ENCODE measurements at regions not wholly inside any gene's neighbourhood (a gene's known extent, or its start where the extent isn't known, plus 50 kb on each side); places are given as distances from the start of the nearest gene placed in this dataset.
A peak's percentile ranks its signal among the peaks of the same experiment; 100 is the strongest.

DNA sequence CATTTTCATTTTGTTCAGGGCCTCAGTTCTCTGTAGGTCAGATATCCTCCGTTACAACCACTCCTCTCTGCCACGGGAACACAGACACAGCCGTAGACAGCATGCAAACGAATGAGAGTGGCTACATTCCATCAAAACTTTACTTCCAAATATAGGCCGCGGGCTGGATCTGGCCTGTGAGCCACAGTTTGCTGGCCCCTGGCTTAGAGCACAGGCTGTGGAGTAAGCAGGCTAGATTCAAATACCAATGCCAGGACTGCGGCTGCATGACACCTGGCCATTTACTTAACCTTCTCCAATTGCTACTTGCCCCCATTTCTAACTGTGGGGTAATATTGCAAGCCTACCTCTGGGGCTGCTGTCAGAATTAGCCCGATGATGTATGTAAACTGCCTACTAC lies 325.8 kb upstream of the POU3F3 start:
- no peak for DNase-seq (ENCODE audit: low spot score)

GRCh38 chr2:104531122-104531521 lies 322.8 kb upstream of the POU3F3 start:
- no peak for DNase-seq (ENCODE audit: low spot score)

DNA sequence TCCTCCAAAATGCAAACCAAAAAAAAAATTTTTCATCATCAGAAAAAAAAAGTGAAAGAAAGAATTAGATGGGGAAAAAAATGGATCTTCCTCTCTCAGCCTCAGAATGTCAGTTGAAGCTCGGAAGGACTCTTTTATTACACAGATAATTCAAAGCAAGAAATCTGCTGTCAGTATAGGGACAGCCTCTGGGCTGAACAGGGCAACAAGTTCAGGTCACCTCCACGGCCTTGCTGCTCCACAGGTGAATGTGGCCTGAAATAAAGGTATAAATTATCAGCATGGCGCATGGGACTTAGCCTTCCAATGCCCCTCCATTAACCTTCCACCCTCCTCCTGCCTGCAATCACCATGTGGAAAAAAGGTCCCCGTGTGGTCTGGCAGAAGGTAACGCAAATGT lies 316.8 kb upstream of the POU3F3 start:
- no peak for DNase-seq (ENCODE audit: low spot score)

- DNase-seq (ENCODE audit: low spot score): no peak
Measured at GRCh38 chr2:104538077-104538476, 315.8 kb upstream of the POU3F3 start.

DNA sequence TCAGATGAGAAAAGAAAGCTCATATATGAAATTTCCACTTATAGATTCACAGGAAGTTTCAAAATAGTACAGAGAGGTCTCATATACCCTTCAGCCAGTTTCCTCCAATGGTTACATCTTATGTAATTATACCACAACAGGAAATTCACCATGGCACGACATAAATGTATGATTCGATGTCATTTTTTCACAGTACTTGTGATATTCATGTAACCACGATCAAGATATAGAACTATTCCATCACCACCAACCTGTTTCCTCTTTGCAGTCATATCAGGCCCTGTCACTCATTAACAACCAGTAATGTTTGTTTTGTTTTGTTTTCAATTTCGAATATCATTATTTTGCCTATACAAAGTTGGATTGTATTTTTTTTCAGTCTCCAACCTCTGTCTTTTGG lies 314.3 kb upstream of the POU3F3 start:
- DNase-seq (ENCODE audit: low spot score): no peak

DNA sequence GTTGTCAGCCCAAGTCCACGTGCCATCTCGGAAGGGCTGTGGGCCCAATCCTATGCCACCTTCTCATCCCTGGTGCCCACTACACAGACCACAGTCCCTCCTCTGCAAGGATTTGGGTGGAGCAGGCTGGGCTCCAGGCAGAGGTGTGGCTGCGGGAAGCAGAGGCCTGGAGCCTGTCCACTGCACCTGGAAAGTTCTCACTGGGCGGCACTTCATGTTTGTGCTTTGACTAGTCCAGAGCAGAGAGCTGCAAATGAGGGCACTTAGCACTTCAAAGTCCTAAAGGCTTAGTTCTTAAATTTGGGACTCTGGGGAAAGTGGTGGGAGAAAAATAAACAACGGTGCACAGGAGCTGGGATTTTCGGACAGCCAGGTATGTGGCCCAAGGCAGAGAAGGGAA lies 308.9 kb upstream of the POU3F3 start:
- no peak for DNase-seq (ENCODE audit: low spot score)

GRCh38 chr2:104546537-104546936 lies 307.4 kb upstream of the POU3F3 start:
- no peak for DNase-seq (ENCODE audit: low spot score)

GRCh38 chr2:104547221-104547620 lies 306.7 kb upstream of the POU3F3 start:
- DNase-seq (ENCODE audit: low spot score): no peak

DNA sequence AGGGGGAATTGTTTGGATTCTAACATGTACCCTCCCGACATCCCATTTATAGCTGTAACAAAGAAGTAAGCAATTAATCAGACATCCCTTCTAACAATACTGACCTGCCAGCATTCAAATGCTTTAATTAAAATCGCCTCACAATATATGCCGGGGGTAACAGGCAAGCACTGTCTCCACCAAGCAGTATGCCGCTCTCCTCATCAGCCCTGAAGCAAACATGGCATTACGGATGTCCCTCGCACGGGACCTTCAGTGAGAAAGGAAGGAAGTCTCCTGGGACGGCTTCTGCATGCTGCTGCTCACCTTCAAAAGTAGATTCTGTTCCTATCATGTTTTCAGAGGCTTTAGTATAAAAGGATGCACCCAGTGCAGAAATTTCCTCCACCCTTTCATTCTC lies 292.7 kb upstream of the POU3F3 start:
- DNase-seq (ENCODE audit: low spot score): no peak

GRCh38 chr2:104562537-104562936 lies 291.4 kb upstream of the POU3F3 start:
- no peak for DNase-seq (ENCODE audit: low spot score)

DNA sequence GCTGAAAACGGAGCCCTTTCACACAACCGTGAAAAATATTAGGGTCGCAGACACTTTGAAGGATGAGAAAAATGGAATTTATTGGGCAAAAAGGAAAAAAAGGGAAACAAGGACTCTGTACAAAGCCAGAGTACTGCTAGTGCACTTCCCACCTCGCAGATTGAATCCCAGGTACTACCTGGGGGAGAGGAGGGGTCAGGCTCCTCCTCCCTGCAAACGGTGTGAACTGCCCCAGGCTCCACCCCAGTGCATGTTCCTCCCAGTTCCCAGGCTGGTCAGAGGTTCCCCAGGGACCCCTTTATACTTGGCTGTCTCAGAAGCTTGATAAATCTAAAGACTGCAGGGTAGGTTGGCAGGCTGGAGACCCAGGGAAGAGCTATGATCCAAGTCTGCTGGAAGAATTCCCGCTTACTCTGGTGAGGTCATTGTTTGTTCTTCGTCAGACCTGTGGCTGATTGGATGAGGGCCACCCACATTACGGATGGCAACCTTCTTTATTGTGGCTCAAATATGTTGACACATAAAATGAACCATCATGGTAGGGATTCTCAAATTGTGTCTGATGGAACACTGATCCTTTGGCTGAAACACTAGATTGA lies 290.4 kb upstream of the POU3F3 start:
- no peak for DNase-seq (ENCODE audit: low spot score)

DNA sequence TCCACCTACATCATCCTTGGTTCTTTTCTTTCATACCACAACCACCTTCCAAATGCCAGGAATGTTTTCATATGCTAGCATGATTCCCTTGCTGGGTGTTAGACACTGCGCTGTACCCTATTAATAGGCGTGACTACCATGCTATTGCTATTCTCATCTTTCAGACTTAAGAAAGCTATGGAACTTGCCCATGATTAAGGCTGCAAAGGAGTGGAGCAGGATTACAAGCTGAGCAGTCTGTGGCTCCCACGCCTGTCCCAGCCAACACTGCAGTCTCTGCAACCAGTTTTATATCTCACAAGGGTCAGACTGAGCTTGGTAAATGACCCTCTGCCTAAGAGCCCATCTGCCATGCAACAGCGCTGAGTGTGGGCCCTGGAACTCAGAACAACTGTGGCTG lies 285.7 kb upstream of the POU3F3 start:
- DNase-seq (ENCODE audit: low spot score): no peak

DNA sequence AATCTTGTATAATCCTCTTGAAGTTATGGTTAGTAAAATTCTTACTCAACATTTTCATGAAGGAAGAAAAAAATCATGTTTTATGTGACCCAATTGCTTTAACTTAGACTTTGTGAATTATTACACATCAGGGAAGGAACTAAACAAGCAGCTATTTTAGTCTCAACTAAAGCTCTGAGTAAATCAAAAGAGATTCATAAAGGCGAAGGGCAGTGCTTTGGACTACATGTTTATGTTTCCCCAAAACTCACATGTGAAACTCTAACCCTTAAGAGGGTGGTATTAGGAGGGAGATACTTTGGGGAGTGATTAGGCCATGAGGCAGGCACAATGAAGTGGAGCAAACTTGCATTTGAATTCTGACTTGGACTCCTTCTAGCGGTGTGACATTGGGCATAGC lies 283.7 kb upstream of the POU3F3 start:
- DNase-seq (ENCODE audit: low spot score): no peak

DNA sequence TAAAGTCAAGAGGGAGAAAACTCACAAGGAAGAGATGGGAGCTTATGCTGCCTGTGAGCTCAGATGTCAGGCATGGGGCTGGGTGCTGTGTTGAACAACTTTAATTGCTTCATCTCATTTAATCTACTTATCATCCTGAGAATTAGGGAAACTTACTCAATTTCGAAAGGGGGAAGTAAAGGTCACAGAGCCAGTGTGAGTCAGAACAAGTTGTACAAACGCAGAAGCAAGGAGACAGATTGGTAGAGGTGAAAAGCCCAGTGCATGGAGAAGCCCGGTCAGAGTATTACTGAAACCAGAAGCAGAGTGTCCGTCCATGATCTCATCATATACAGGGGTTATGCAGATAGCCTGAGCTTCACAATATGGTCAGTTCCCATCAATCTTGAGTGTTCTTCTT lies 281.1 kb upstream of the POU3F3 start:
- no peak for DNase-seq (ENCODE audit: low spot score)

DNA sequence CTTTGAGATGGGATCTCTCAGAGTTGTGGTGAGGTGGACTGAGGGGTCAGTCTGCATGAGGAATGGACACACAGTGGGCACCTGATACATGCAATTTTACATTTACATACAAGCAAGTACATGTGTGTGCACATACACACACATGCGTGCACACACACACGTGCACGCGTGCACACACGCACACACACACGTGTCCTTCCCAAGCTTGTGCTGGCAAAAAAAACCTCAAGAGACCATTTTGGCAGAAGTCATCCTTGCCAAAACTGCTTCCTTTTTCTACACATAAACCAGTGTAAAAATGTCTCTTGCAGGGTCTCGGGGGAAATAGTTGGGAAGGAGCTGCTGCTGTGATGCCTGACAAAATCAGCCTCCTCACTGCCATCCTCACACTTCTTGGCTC lies 279.5 kb upstream of the POU3F3 start:
- no peak for DNase-seq (ENCODE audit: low spot score)

- no peak for DNase-seq (ENCODE audit: low spot score)
Measured at GRCh38 chr2:104577143-104577542, 276.8 kb upstream of the POU3F3 start.

GRCh38 chr2:104582471-104582870 lies 271.4 kb upstream of the POU3F3 start:
- DNase-seq (ENCODE audit: low spot score): no peak

- DNase-seq (ENCODE audit: low spot score): peak; percentile 17
Measured at GRCh38 chr2:104583811-104584210, 270.1 kb upstream of the POU3F3 start.

- DNase-seq (ENCODE audit: low spot score): peak; percentile 11
Measured at GRCh38 chr2:104584393-104584792, 269.5 kb upstream of the POU3F3 start.

DNA sequence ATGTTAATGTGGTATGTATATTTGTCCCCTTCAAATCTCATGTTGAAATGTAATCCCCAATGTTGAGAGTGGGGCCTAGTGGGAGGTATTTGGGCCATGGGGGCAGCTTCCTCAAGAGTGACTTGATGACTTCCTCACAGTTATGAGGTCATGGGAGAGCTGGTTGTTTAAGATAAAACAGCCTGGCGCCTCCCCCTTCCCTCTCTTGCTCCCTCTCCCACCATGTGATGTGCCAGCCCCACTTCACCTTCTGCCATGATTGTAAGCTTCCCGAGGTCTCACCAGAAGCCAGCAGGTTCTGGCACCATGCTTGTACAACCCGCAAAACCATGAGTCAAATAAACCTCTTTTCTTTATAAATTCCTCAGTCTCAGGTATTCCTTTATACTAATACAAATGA lies 258.3 kb upstream of the POU3F3 start:
- no peak for DNase-seq (ENCODE audit: low spot score)

- DNase-seq (ENCODE audit: low spot score): no peak
Measured at GRCh38 chr2:104597942-104598341, 256.0 kb upstream of the POU3F3 start.

- DNase-seq (ENCODE audit: low spot score): no peak
Measured at GRCh38 chr2:104598636-104599035, 255.3 kb upstream of the POU3F3 start.

DNA sequence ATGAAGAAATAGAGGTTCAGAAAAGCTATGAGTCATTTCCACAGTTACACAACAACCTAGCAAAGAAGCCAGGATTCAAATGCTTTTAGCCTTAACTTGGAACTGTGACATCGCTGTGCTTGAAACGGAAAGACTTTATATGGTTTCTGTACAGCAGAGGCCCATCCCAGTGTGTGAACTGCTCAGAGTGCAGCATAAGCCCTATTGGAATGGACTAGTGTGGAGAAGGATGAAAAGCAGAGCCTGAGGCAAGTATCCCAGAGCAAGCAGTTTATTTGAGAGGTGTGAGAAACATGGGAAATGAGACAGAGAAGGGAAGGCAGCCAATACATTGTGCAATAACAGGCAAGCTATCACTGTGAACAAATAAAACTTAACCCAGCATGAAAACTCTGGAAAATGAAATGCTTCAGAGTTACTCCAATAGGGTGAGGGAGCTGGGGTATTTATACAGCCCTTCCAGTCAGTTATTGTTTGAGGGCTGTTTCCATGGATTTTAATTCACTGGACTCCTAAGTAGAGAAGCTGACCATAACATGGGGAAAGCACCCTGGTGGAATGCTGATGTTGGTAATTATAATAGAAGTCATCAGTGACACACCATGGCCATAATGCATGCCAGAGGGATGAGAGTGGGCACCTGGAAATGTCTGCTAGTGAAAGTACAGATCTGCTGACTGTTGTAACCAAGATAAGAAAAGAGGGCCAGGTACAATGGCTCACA lies 254.0 kb upstream of the POU3F3 start:
- DNase-seq (ENCODE audit: low spot score): no peak

- no peak for DNase-seq (ENCODE audit: low spot score)
Measured at GRCh38 chr2:104606056-104606455, 247.9 kb upstream of the POU3F3 start.
